NCI-H2029 treated with DMSO at 0.1 percent for 48 hours (cell line): ENCODE measurements at regions not wholly inside any gene's neighbourhood (a gene's known extent, or its start where the extent isn't known, plus 50 kb on each side); places are given as distances from the start of the nearest gene placed in this dataset.

Experiments
- DNase-seq: peaks from one replicate; lab custom pipeline; 2025; lab: John Stamatoyannopoulos, UW

- no peak for DNase-seq
These were observed 163.5 kb upstream of the LYZL2 start for GRCh38 chr10:30793093-30793492.

GRCh38 chr10:30792025-30792424 lies 162.5 kb upstream of the LYZL2 start:
- no peak for DNase-seq

- DNase-seq, result no peak
These were observed 161.7 kb upstream of the LYZL2 start for GRCh38 chr10:30791197-30791611.

- no peak for DNase-seq
These were observed 160.3 kb upstream of the LYZL2 start for GRCh38 chr10:30789806-30790205.

- DNase-seq, result no peak
These were observed 158.8 kb upstream of the LYZL2 start for GRCh38 chr10:30788307-30788706.

GRCh38 chr10:30786906-30787305 lies 157.4 kb upstream of the LYZL2 start:
- DNase-seq, result no peak

- DNase-seq, result no peak
These were observed 156.6 kb upstream of the LYZL2 start for GRCh38 chr10:30786131-30786530.

GRCh38 chr10:30784897-30785605 lies 155.5 kb upstream of the LYZL2 start:
- no peak for DNase-seq

- DNase-seq, result no peak
These were observed 155.0 kb upstream of the LYZL2 start for GRCh38 chr10:30784524-30784896.

GRCh38 chr10:30783939-30784501 lies 154.5 kb upstream of the LYZL2 start:
- peak; percentile 28 for DNase-seq

GRCh38 chr10:30782537-30783461 lies 153.2 kb upstream of the LYZL2 start:
- no peak for DNase-seq

- DNase-seq, result no peak
These were observed 152.6 kb upstream of the LYZL2 start for GRCh38 chr10:30782157-30782536.

GRCh38 chr10:30781670-30782121 lies 152.1 kb upstream of the LYZL2 start:
- DNase-seq, result no peak

- no peak for DNase-seq
These were observed 149.2 kb upstream of the LYZL2 start for GRCh38 chr10:30778769-30779168.

GRCh38 chr10:30775779-30776591 lies 146.4 kb upstream of the LYZL2 start:
- DNase-seq, result no peak

GRCh38 chr10:30774261-30774660 lies 144.7 kb upstream of the LYZL2 start:
- DNase-seq, result no peak

- no peak for DNase-seq
These were observed 143.9 kb upstream of the LYZL2 start for GRCh38 chr10:30773501-30773900.

GRCh38 chr10:30770816-30771215 lies 141.3 kb upstream of the LYZL2 start:
- no peak for DNase-seq

GRCh38 chr10:30770229-30770628 lies 140.7 kb upstream of the LYZL2 start:
- no peak for DNase-seq

GRCh38 chr10:30769361-30769760 lies 139.8 kb upstream of the LYZL2 start:
- DNase-seq, result no peak

GRCh38 chr10:30765616-30766015 lies 136.1 kb upstream of the LYZL2 start:
- no peak for DNase-seq

- no peak for DNase-seq
These were observed 135.6 kb upstream of the LYZL2 start for GRCh38 chr10:30765022-30765615.
